NCI-H1092 (cell line): ENCODE measurements at regions not wholly inside any gene's neighbourhood (a gene's known extent, or its start where the extent isn't known, plus 50 kb on each side); places are given as distances from the start of the nearest gene placed in this dataset.
"Not testable (repeated sequence)": the region's sequence is repeated elsewhere in the genome, so short reads cannot be mapped to it uniquely, and the experiment has no call there.

Experiments used
- DNase-seq: peaks from one replicate; lab custom pipeline; 2025; lab: John Stamatoyannopoulos, UW

DNA sequence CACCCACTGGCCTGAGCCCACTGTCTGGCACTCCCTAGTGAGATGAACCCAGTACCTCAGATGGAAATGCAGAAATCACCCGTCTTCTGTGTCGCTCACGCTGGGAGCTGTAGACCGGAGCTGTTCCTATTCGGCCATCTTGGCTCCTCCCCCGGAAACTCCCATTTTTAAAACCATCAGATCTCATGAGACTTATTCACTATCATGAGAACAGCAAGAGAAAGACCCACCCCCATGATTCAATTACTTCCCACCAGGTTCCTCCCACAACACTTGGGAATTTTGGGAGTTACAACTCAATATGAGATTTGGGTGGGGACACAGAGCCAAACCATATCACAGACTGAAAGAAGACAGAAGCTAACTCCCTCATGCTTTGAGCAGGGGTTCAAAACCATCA, 134.5 kb downstream of the SLC39A8 start:
- not testable (repeated sequence) for DNase-seq

GRCh38 chr4:102204634-102205033, 140.6 kb downstream of the SLC39A8 start:
- not testable (repeated sequence) for DNase-seq

GRCh38 chr4:102196221-102196620, 149.1 kb downstream of the SLC39A8 start:
- DNase-seq: no peak

- no peak for DNase-seq
These were observed 152.1 kb downstream of the SLC39A8 start for GRCh38 chr4:102193145-102193544.

- DNase-seq: no peak
These were observed 165.2 kb downstream of the SLC39A8 start for GRCh38 chr4:102180046-102180445.

GRCh38 chr4:102174719-102175189, 170.5 kb downstream of the SLC39A8 start:
- no peak for DNase-seq

DNA sequence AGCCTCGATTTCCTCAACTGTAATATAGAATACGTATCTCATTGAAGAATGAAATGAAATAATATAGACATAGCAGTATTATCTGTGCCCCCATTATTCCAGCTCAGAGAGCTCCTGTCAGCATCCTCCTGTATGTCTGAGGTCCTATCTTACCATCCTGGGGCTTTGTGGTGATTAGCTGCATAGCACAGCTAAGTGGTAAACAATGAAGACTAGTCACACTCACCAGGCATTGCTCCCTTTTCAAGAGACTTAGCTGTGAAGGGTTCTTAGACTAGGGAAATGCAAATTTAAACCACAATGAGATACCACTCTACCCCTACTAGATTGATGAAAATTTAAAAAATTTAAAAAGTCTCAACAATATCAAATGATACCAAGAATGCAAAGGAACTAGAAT, 172.9 kb downstream of the SLC39A8 start:
- no peak for DNase-seq

DNA sequence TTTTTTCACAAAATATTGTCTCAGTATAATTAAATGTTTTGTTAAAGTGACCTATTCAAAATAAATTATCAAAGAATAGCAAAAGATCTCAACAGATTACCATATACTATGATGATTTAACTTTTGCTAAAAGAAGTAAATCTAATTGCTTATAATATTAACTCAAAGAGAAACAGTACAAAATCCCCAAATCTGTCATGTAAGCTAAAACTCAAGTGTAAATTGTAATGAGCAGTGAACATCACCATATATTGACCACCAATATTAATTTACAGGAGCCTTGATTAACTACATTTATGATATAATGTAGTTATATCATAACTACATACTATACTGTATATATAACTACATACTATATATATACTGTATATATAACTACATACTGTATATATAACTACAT, 174.4 kb downstream of the SLC39A8 start:
- no peak for DNase-seq

DNA sequence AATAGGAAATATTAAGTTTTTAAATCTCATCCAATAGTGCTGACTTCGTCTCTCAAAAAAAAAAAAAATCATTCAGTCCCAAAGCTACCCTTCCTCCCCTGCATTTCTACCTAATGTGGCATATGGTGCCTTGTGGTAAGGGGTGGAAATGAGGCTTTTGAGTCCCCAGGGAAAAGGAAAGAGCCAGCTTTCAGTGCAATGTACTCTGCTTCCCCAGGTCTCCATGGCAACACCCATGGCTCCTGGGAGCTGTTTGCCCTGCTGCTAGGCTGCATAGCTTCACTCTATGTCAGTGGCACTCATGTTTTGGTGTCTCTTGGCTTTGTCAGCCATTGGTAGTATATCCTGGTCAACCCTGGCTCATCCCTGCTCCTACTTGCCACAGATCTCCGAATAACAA, 175.9 kb downstream of the SLC39A8 start:
- DNase-seq: peak; percentile 72

DNA sequence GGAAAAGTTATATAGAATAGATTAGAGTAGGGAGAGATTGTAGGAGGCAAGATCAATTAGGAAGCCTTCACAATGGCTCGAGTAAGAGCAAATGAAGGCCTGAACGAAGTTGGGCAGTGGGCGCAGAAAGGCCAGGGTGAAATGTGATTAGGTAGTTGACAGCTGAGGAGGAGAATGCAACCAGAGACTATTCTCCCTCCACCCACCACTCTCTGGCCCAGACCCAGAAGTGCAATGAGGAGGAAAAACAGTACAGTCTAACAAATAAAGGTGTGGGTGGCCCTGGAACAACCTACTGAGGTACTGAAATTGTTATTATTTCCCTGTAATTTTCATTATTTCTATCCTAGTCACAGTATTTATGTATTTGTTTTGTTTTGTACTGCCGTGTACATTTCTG, 176.7 kb downstream of the SLC39A8 start:
- no peak for DNase-seq

GRCh38 chr4:102165584-102165983, 179.7 kb downstream of the SLC39A8 start:
- no peak for DNase-seq

DNA sequence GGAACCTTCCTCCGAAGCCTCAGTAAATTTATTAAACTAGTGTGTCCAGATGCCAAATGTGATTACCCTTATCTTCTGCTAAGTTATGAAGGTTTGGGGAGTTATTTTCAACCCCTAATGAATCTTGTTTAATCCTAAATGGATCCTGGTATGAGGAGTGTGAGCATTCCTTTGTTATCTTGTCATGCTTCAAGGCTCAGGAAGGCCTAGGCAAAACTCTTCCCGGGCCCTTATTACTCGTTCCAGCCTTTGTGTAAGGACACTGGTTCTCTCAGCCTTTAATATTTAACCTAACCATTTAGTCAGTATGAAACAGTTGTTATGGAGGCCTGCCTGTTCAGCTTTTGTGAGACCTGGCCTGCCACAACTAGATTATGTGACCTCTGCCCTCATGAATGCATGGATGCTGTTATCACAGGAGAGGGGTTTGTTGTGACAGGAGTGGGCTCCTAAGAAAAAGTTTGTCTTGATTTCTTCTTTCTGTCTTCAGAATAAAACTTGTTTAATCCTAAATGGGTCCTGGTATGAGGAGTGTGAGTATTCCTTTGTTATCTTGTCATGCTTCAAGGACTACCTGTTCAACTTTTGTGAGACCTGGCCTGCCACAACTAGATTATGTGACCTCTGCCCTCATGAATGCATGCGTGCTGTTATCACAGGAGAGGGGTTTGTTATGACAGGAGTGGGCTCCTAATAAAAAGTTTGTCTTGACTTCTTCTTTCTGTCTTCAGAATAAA, 181.7 kb downstream of the SLC39A8 start:
- DNase-seq: no peak

DNA sequence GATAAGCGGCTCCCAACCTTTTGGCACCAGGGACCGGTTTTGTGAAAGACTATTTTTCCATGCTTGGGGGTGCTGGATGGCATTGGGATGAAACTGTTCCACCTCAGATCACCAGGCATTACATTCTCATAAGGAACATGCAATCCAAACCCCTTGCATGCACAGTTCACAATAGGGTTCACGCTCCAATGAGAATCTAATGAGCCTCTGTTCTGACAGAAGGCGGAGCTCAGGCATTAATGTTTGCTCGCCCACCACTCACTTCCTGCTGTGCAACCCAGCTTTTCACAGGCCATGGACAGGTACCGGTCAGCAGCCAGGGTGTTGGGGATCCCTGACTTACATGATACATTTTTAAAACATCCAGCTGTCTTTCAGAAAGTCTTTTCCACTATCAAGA, 187.3 kb downstream of the SLC39A8 start:
- no peak for DNase-seq

DNA sequence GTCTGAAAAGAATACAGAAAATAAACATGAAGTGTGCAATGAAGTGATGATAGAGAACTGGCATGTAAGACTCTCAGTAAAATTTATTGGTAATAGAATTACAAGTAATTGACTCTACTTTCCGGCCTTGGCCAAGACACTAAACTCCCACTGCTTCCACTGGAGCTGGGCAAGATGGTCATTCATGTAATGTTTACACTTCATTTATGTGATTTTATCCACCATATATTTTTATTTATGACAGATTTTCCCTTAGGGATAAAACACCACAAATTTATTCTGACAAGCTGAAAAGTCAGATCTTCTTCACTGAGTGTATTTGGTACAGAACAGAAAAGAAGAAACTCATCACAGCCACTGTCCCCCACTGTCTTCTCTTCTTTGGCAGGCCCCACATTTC, 191.9 kb downstream of the SLC39A8 start:
- no peak for DNase-seq

GRCh38 chr4:102151696-102152095, 193.6 kb downstream of the SLC39A8 start:
- DNase-seq: no peak

GRCh38 chr4:102143433-102143832, 201.8 kb downstream of the SLC39A8 start:
- DNase-seq: no peak

DNA sequence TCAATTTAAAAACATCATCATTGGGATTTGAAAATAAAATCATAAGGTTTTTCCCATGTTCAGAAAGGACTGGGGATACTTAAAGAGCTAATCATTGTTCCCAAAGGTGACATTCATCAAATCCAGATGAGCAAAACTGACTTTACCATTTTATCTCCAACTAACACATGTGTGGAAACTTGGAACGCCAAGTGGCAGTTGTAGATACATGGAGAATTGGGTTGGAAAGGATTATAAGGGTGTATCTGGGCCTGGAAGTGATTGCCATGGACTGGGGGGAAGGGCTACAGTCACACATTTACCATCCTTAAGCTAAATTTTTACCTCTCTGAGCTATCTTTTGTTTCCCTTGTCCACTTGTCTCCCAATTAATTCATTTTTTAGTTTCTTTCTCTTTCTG, 203.4 kb downstream of the SLC39A8 start:
- DNase-seq: no peak

- no peak for DNase-seq
These were observed 205.3 kb downstream of the SLC39A8 start for GRCh38 chr4:102139932-102140331.

- DNase-seq: no peak
These were observed 206.1 kb downstream of the SLC39A8 start for GRCh38 chr4:102139132-102139573.

GRCh38 chr4:102137217-102137616, 208.1 kb downstream of the SLC39A8 start:
- no peak for DNase-seq

GRCh38 chr4:102129810-102130209, 215.5 kb downstream of the SLC39A8 start:
- DNase-seq: no peak
